Gastrocnemius medialis (tissue), 4 donors: ENCODE measurements at regions not wholly inside any gene's neighbourhood (a gene's known extent, or its start where the extent isn't known, plus 50 kb on each side); places are given as distances from the start of the nearest gene placed in this dataset.

ENCODE experiments used
- CTCF ChIP-seq, 5 experiments: fragments of 450-650 bp in 3 of 5; fragments of 200-600 bp in 2 of 5; sonication (generic) in 2 of 5; IDR thresholded peaks in 4 of 5; conservative IDR thresholded peaks in 1 of 5; 1 replicate in 4 of 5; 2 replicates in 1 of 5; pipeline ENCODE4 v1.5.1; 2016 to 2019; ENCODE audit warnings: antibody characterized with exemption in 5 of 5, mild to moderate bottlenecking in 3 of 5, moderate library complexity in 3 of 5
- POLR2A ChIP-seq, 2 donors: fragments of 450-650 bp; IDR thresholded peaks; one replicate each; pipeline ENCODE4 v1.6.1; 2017; ENCODE audit warnings: antibody characterized with exemption in 2 of 2, mild to moderate bottlenecking in 2 of 2, moderate library complexity in 2 of 2

DNA sequence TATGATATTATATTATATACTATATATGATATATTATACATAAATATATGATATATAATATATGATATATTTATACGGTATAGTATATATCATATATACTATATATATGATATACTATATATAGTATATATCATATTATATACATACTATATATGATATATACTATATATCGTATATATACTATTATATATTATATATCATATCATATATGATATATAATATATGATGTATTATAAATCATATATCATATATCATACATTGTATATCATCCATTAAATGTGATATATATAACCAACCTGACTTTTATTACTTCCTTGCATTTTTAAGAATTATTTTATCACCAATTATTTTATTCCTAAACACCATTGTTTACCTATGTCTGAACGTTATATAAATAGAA, 146.6 kb upstream of the PRSS16 start:
- TF ChIP-seq CTCF (IDR thresholded peaks at IDR 0.05 in 4 of 5, conservative IDR thresholded peaks at IDR 0.05 in 1 of 5) (no peak), POLR2A (IDR thresholded peaks at IDR 0.05) (no peak)
